Astrocyte of the hippocampus (primary cell): ENCODE measurements at regions not wholly inside any gene's neighbourhood (a gene's known extent, or its start where the extent isn't known, plus 50 kb on each side); places are given as distances from the start of the nearest gene placed in this dataset.

Experiments
- DNase-seq: peaks from one replicate; pipeline ENCODE4 v3.0.0; 2011; ENCODE audit warnings: low read depth, low spot score

- no peak for DNase-seq
These were observed 260.3 kb upstream of the MOCS1 start for GRCh38 chr6:40194447-40195170.

- DNase-seq: no peak
These were observed 258.3 kb upstream of the MOCS1 start for GRCh38 chr6:40192516-40192915.

- DNase-seq: no peak
These were observed 254.7 kb upstream of the MOCS1 start for GRCh38 chr6:40188931-40189330.

GRCh38 chr6:40187535-40188144 is 253.4 kb upstream of the MOCS1 start:
- no peak for DNase-seq

GRCh38 chr6:40185486-40185885 is 251.2 kb upstream of the MOCS1 start:
- no peak for DNase-seq

GRCh38 chr6:40183902-40184301 is 249.6 kb upstream of the MOCS1 start:
- no peak for DNase-seq

- DNase-seq: no peak
These were observed 247.1 kb upstream of the MOCS1 start for GRCh38 chr6:40181367-40181766.

GRCh38 chr6:40180271-40180670 is 246.0 kb upstream of the MOCS1 start:
- no peak for DNase-seq

- DNase-seq: no peak
These were observed 245.2 kb upstream of the MOCS1 start for GRCh38 chr6:40179496-40179895.

- DNase-seq: no peak
These were observed 243.3 kb upstream of the MOCS1 start for GRCh38 chr6:40177598-40177997.

- DNase-seq: no peak
These were observed 241.9 kb upstream of the MOCS1 start for GRCh38 chr6:40176152-40176551.

GRCh38 chr6:40172272-40172671 is 238.0 kb upstream of the MOCS1 start:
- no peak for DNase-seq

GRCh38 chr6:40171343-40171742 is 237.1 kb upstream of the MOCS1 start:
- no peak for DNase-seq

GRCh38 chr6:40170856-40171255 is 236.6 kb upstream of the MOCS1 start:
- no peak for DNase-seq

- DNase-seq: no peak
These were observed 235.6 kb upstream of the MOCS1 start for GRCh38 chr6:40169878-40170277.

- DNase-seq: no peak
These were observed 232.7 kb upstream of the MOCS1 start for GRCh38 chr6:40166963-40167362.

- no peak for DNase-seq
These were observed 230.9 kb upstream of the MOCS1 start for GRCh38 chr6:40165036-40165709.

GRCh38 chr6:40164345-40164755 is 230.1 kb upstream of the MOCS1 start:
- DNase-seq: no peak

GRCh38 chr6:40163924-40164323 is 229.7 kb upstream of the MOCS1 start:
- DNase-seq: no peak

GRCh38 chr6:40162074-40162473 is 227.8 kb upstream of the MOCS1 start:
- DNase-seq: no peak

GRCh38 chr6:40160826-40161225 is 226.6 kb upstream of the MOCS1 start:
- DNase-seq: peak; percentile 2

GRCh38 chr6:40159865-40160264 is 225.6 kb upstream of the MOCS1 start:
- no peak for DNase-seq
